NCI-H446 (cell line): ENCODE measurements at regions not wholly inside any gene's neighbourhood (a gene's known extent, or its start where the extent isn't known, plus 50 kb on each side); places are given as distances from the start of the nearest gene placed in this dataset.
"Not testable (repeated sequence)": the region's sequence is repeated elsewhere in the genome, so short reads cannot be mapped to it uniquely, and the experiment has no call there.

ENCODE experiments used
- DNase-seq, 2 experiments: peaks; one replicate each; lab custom pipeline; 2025; lab: John Stamatoyannopoulos, UW

- DNase-seq, result no peak
Observed at GRCh38 chr7:51620706-51621105, 304.1 kb upstream of the COBL start.

DNA sequence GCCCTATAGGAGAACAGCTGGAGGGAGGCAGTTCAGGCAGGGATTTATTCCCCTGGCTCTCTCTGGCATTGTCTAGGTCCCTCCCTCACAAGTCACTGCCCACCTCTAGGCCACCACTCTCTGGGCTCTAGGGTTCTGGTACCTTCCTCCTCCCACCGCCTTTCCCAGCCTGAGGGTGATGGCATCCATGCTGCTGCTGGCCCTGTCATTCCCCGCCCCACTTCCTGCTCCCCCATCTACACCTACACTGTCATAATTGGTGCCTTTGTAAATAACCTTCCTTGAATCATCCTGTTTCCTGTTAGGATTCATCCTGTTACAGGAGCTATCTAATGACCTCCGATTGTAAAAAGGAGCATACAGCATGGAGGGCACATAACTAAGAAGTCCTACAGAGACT, 303.3 kb upstream of the COBL start:
- no peak for DNase-seq

DNA sequence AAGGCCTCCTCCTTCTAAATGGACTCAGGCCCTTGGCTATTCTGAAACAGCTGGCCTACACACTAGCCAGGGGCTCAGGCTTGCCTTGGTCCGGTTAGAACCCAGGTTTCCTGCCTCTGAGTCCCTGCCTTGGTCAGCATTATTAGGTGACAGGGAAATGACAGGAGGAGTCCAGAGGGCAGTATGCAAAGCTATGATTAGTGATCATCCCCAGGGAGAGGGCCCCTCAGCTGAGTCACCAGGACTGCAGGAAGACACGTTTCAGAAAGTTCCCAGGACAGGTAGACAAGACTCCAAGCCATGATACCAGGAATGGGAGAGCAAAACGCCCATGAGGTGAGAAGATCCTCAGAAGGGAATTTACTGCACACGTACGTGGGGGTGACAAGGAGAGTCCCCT, 301.1 kb upstream of the COBL start:
- no peak for DNase-seq

DNA sequence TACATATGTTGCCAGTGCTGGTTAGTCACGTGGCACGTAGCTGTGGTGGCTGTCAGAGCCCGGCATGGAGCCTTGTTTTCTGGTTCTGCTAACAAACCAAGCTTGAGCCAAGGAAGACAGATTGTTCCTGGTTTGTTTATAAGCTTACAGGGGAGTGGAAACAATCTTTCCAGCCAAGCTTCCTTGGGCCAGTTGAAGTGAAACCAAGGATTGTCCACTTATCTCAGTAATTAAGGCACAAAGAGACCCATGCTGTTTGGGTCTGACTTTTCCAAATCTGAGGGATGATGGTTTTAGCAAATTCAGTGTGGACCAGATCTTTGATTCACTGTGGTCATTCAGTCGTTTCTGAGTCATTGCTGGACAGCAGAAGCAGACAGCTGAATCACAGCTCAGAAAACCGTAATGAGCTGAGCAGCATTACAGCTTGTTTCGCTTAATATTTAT, 297.3 kb upstream of the COBL start:
- DNase-seq, result peak in 1 of 2 experiments; percentile 63

GRCh38 chr7:51611937-51612336, 295.3 kb upstream of the COBL start:
- DNase-seq, result no peak

DNA sequence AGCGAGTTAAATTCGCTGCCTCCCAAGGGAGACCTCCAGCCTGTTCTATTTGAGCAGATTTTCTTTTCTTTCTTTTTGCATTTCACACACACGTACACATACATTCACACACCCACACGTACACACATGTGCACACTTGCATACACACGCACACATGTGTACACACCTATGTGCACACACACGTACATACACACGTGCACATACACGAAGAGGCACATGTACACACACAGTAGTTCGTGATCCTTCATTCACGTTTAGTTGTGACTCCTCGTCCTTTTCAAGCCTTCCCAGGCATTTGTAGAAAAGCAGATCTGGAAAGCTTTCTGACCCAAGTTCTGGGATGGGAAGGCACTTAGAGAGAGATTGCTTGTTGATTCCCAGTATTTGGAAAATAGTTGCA, 290.8 kb upstream of the COBL start:
- no peak for DNase-seq

- no peak for DNase-seq
Observed at GRCh38 chr7:51606601-51607154, 290.1 kb upstream of the COBL start.

DNA sequence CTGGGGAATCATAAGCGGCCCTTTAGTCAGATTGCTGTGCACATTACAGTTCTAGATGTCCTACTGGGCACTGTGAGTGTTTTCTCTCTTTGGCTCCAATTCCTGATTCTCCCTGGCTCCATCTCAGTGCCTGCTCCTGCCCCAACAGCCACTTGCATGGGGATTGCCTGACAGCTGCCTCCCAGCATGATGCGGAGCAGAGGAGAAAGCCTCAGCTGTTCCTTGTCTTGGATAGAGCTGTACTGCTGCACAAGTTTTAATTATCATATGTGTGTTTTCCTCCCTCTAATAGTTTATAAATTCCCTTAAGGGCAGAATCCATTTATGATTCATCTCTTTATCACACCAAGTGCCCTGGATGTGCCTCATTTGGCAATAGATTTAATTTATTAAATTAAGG, 285.8 kb upstream of the COBL start:
- peak; percentile 35 to 83 for DNase-seq

DNA sequence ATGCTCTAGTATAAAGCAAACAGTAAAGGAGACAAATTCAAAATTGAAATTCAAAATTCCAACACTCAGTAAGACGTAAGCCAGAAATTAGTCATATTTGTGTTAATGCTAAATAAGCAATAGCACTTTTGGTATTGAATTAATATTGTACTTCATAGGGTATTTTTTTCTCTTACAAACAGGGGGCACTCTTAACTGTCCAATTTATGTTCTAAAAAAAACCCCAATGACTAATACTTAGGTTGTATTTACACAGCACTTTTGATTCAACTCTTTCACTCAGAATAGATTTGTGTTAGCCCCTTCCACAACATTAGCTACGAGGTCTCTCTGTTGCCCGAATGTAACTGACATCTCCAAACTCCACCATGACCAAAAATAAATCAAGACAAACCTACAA, 284.9 kb upstream of the COBL start:
- DNase-seq, result no peak

DNA sequence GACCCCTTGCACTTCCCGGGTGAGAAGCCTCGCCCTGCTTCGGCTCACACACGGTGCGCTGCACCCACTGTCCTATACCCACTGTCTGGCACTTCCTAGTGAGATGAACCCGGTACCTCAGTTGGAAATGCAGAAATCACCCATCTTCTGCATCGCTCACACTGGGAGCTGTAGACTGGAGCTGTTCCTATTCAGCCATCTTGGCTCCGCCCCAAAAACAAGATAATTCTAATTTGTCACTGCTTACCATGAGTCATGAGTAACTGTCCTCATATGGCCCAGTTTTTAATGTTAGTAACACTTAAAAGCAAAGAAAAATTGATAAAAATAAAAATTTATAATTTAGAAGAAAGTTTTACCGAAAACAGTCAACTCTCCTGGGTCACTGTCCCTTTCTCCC, 283.3 kb upstream of the COBL start:
- not testable (repeated sequence) for DNase-seq

DNA sequence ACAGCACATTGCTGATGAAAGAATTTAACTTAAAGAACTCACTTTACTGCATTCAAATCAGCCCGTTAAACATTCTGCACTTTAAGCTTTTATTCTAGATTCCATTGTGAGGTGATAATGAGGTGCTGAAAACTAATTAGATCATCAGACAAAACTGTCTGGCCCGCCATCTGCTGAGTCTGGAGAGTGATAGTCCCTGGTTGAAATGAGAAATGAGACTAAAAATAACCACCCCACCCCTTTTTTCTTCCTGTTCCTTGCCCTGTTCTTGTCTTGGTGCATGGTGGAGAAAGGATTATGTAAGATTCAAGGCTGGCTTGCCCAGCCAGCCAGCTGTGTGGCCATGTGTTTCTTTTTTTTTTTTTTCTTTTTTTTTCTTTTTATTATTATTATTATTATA, 277.0 kb upstream of the COBL start:
- DNase-seq, result peak; percentile 21 to 48

GRCh38 chr7:51592842-51593599, 276.4 kb upstream of the COBL start:
- DNase-seq, result peak in 1 of 2 experiments; percentile 22

GRCh38 chr7:51591223-51591622, 274.6 kb upstream of the COBL start:
- no peak for DNase-seq

DNA sequence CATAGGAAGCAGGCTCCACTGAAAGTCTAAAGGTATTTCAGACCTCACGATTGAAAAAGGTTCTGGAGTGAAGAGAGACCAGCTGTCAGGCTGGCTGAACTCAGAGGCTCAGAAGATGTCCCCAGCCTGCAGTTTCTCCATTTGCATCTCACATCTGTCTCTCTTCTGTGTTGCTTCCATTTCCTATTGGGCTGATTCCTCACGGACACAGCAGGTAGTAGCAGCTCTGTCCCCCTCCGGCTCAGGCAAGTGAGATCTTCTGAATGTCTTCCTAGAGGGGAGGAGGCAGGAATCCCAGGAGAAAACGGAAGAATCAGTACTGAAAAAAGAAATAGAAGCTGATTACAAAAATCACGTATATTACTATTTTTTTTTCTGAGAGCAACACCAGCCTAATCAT, 274.1 kb upstream of the COBL start:
- DNase-seq, result no peak

GRCh38 chr7:51589111-51589510, 272.5 kb upstream of the COBL start:
- DNase-seq, result peak in 1 of 2 experiments; percentile 48

GRCh38 chr7:51587604-51588003, 271.0 kb upstream of the COBL start:
- DNase-seq, result no peak

GRCh38 chr7:51577390-51577789, 260.8 kb upstream of the COBL start:
- no peak for DNase-seq

GRCh38 chr7:51569581-51569980, 253.0 kb upstream of the COBL start:
- DNase-seq, result no peak

- DNase-seq, result no peak
Observed at GRCh38 chr7:51569176-51569575, 252.6 kb upstream of the COBL start.

- no peak for DNase-seq
Observed at GRCh38 chr7:51551070-51551469, 234.5 kb upstream of the COBL start.

DNA sequence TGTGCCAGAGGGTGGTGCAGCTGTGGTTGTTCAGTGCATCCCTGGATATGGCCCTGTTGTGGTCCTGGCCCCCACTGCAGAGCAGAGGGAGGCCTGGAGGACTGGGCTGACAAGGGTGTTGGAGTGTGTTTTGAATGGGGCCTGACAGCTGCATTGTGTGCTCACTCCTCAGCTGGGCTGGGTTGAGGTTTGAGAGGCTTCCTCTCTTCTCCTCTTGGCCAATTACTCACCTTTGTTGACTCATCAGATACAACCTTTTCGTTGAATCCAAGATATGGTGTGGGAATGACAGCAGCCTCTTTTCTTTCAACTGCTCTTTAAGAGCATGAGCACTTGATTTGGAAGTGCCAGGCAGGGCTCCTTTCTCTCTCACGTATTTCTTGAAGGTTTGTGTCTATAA, 228.5 kb upstream of the COBL start:
- DNase-seq, result no peak

DNA sequence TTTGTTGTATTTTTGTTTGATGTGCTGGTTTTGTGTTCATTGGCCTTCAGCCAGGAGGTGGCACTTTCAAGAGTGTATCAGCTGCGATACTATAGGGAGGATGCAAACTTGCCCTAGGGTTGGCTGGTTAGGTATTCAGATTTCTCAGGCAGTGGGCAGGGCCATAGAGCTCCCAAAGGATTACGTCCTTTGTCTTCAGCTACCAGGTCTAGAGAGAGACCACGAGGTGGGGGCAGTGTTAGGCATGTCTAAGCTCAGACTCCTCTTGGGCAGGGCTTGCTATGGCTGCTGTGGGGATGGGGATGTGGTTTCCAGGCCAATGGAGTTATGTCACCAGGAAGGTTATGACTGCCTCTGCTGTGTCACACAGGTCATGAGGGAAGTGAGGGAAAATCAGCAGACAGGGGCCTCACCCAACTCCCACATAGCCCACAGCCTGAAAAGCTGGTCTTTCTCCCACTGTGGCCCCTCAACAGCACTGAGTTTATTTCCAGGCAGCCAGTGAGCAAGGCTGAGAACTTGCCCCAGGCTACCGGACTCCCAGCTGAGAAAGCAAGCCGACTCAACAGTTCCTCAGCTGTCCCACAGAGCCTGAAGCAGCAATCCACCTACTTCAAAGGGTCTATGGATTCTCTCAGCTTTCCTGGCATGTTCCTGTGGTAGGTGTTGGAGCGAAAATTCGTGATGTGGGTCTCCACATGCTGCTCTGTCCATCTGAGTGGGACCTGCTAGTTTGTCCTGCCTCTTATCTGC, 227.4 kb upstream of the COBL start:
- DNase-seq, result no peak

DNA sequence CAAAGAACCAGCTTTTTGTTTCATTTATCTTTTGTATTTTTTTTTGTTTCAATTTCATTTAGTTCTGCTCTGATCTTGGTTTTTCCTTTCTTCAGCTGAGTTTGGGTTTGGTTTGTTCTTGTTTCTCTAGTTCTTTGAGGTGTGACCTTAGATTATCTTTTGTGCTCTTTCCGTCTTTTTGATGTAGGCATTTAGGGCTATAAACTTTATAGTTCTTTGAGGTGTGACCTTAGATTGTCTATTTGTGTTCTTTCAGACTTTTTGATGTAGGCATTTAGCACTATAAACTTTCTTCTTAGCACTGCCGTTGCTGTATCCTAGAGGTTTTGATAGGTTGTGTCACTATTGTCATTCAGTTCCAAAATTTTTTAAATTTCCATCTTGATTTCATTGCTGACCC, 224.3 kb upstream of the COBL start:
- not testable (repeated sequence) for DNase-seq
